ENCODE measurements at regions not wholly inside any gene's neighbourhood (a gene's known extent, or its start where the extent isn't known, plus 50 kb on each side); places are given as distances from the start of the nearest gene placed in this dataset.

GRCh38 chr17:52754838-52755237 is 596.3 kb upstream of the CA10 start:
- DNase-seq (ENCODE audit: low read depth, low spot score), result no peak
- TF ChIP-seq FOS (IDR thresholded peaks at IDR 0.05; ENCODE audit: borderline replicate concordance, insufficient read depth, low read length) (no peak), POLR2AphosphoS5 (IDR thresholded peaks at IDR 0.05; ENCODE audit: insufficient read depth, low read depth, low read length) (no peak), MYC (IDR thresholded peaks at IDR 0.05; ENCODE audit: low read depth, low read length) (no peak), CTCF (IDR thresholded peaks at IDR 0.05; ENCODE audit: extremely low read depth in 1 of 2, insufficient read depth in 1 of 2, low read depth in 1 of 2, low read length in 2 of 2) (no peak), GATA2 (IDR thresholded peaks at IDR 0.05; ENCODE audit: insufficient read depth, insufficient read length, low read depth, low read length) (no peak), EZH2 (IDR thresholded peaks at IDR 0.05; ENCODE audit: borderline replicate concordance, low read depth, low read length, severe bottlenecking) (no peak), JUN (IDR thresholded peaks at IDR 0.05; ENCODE audit: borderline replicate concordance, insufficient read depth, insufficient read length, low read depth) (no peak), POLR2A (IDR thresholded peaks at IDR 0.05; ENCODE audit: low read depth, low read length) (no peak), MAX (IDR thresholded peaks at IDR 0.05; ENCODE audit: insufficient read depth, insufficient read length) (no peak)
- Histone ChIP-seq H3K4me3 (replicated peaks in 1 of 3; ENCODE audit: insufficient read depth in 1 of 3, low read depth in 1 of 3, low read length in 3 of 3) (no peak overlapping the region), H3K27ac (ENCODE audit: insufficient read depth, low read depth, low read length) (no peak overlapping the region), H3K4me1 (ENCODE audit: control insufficient read depth, extremely low read depth, insufficient read depth, low read length) (no peaks in the 10 kb centered on the region), H3K36me3 (ENCODE audit: control insufficient read depth in 2 of 2, extremely low read depth in 1 of 2, insufficient read depth in 2 of 2, low read length in 2 of 2) (no peaks in the 10 kb centered on the region), H3K4me2 (ENCODE audit: insufficient read depth, low read length) (no peak overlapping the region), H2AFZ (ENCODE audit: low read depth, low read length) (no peak overlapping the region), H3K9me3 (replicated peaks; ENCODE audit: control insufficient read depth, insufficient read depth, low read length) (no peaks in the 10 kb centered on the region), H3K27me3 (ENCODE audit: control insufficient read depth in 2 of 2, insufficient read depth in 2 of 2, low read length in 2 of 2) (no peaks in the 10 kb centered on the region), H3K9ac (replicated peaks; ENCODE audit: extremely low read depth, insufficient read depth, low read length) (no peak overlapping the region), H3K79me2 (ENCODE audit: control insufficient read depth, insufficient read depth, low read length) (no peaks in the 10 kb centered on the region), H4K20me1 (replicated peaks; ENCODE audit: control insufficient read depth, extremely low read depth, insufficient read depth, low read length) (no peaks in the 10 kb centered on the region), H3K9me1 (replicated peaks; ENCODE audit: control insufficient read depth, extremely low read depth, insufficient read depth, low read length) (no peaks in the 10 kb centered on the region)
- ChIA-PET POLR2A (no interaction called here), CTCF (no interaction called here)
- no TSS peak for BruUV-seq (replicated peaks)
- FAIRE-seq, result no peak
- dilution Hi-C loops (cut with MboI; ENCODE audit: extremely low pct_ligation_motif_present, low sequenced_read_pairs) (no loop called here), intact Hi-C loops (cut with micrococcal nuclease) (no loop called here)
